OCI-LY1 (cell line): ENCODE measurements at regions not wholly inside any gene's neighbourhood (a gene's known extent, or its start where the extent isn't known, plus 50 kb on each side); places are given as distances from the start of the nearest gene placed in this dataset.
A peak's percentile ranks its signal among the peaks of the same experiment; 100 is the strongest.
"Not testable (repeated sequence)": the region's sequence is repeated elsewhere in the genome, so short reads cannot be mapped to it uniquely, and the experiment has no call there.

Source experiments
- H2AFZ ChIP-seq: fragments of 200-600 bp; sonication (generic), shearing (Covaris generic); 2 replicates; pipeline ENCODE4 v1.6.0; 2014; ENCODE audit warnings: antibody characterized with exemption, mild to moderate bottlenecking, low read length
- H3F3A ChIP-seq: fragments of 200-600 bp; sonication (generic), shearing (Covaris generic); 2 replicates; pipeline ENCODE4 v1.6.0; 2014; ENCODE audit warnings: mild to moderate bottlenecking, antibody characterized with exemption, low read length, moderate library complexity; ENCODE audit not compliant: insufficient read depth
- H3K27ac ChIP-seq: fragments of 200-600 bp; sonication (generic); 2 replicates; pipeline ENCODE4 v1.5.1; 2014; ENCODE audit warnings: low read length, mixed run types, mild to moderate bottlenecking, low read depth; ENCODE audit not compliant: poor library complexity, severe bottlenecking
- H3K27me3 ChIP-seq: fragments of 200-600 bp; sonication (generic); 2 replicates; pipeline ENCODE4 v1.6.0; 2014; ENCODE audit warnings: antibody characterized with exemption, mild to moderate bottlenecking, low read length, moderate library complexity; ENCODE audit not compliant: insufficient read depth
- H3K36me3 ChIP-seq: fragments of 200-600 bp; sonication (generic); 2 replicates; pipeline ENCODE4 v1.6.1; 2014; ENCODE audit warnings: mild to moderate bottlenecking, antibody characterized with exemption, low read length, moderate library complexity, mixed read lengths; ENCODE audit not compliant: insufficient read depth
- H3K4me1 ChIP-seq: fragments of 200-600 bp; sonication (generic); 2 replicates; pipeline ENCODE4 v1.5.1; 2014; ENCODE audit warnings: mild to moderate bottlenecking, low read length, moderate library complexity; ENCODE audit not compliant: insufficient read depth, severe bottlenecking
- H3K4me2 ChIP-seq: fragments of 200-600 bp; sonication (generic), shearing (Covaris generic); 2 replicates; pipeline ENCODE4 v1.6.1; 2014; ENCODE audit warnings: low read length
- H3K4me3 ChIP-seq: fragments of 200-600 bp; sonication (generic); 2 replicates; pipeline ENCODE4 v1.5.1; 2014; ENCODE audit warnings: low read length, low read depth, mild to moderate bottlenecking, mixed read lengths; ENCODE audit not compliant: poor library complexity, severe bottlenecking
- H3K79me2 ChIP-seq: fragments of 200-600 bp; shearing (Covaris generic); 2 replicates; pipeline ENCODE4 v1.6.1; 2016; ENCODE audit warnings: mixed run types, low read length, mixed read lengths; ENCODE audit not compliant: insufficient read depth
- H3K9ac ChIP-seq: fragments of 200-600 bp; sonication (generic), shearing (Covaris generic); 2 replicates; pipeline ENCODE4 v1.6.1; 2014; ENCODE audit warnings: mild to moderate bottlenecking, low read length, mixed read lengths
- H3K9me2 ChIP-seq: fragments of 200-600 bp; sonication (generic), shearing (Covaris generic); 2 replicates; pipeline ENCODE4 v1.6.1; 2014; ENCODE audit warnings: low read depth, mild to moderate bottlenecking, low read length, mixed read lengths
- H3K9me3 ChIP-seq: fragments of 200-600 bp; shearing (Covaris generic); 2 replicates; pipeline ENCODE4 v1.6.1; 2014; ENCODE audit warnings: low read length, mixed read lengths
- H4K20me1 ChIP-seq: fragments of 200-600 bp; sonication (generic), shearing (Covaris generic); 2 replicates; pipeline ENCODE4 v1.6.0; 2016; ENCODE audit warnings: mild to moderate bottlenecking, low read length; ENCODE audit not compliant: insufficient read depth
- EZH2 ChIP-seq: fragments of 200-600 bp; sonication (generic), shearing (Covaris generic); IDR thresholded peaks from 2 replicates; pipeline ENCODE4 v1.8.0; 2017; ENCODE audit warnings: borderline replicate concordance, mixed run types, mild to moderate bottlenecking, antibody characterized with exemption, low read length, moderate library complexity, mixed read lengths
- TF ChIP-seq, protein P1 (sequence below): fragments of 200-600 bp; sonication (generic), shearing (Covaris generic); IDR thresholded peaks from 2 replicates; pipeline ENCODE4 v1.5.1; 2017; ENCODE audit warnings: mild to moderate bottlenecking, antibody characterized with exemption, low read length, moderate library complexity, mixed read lengths

DNA sequence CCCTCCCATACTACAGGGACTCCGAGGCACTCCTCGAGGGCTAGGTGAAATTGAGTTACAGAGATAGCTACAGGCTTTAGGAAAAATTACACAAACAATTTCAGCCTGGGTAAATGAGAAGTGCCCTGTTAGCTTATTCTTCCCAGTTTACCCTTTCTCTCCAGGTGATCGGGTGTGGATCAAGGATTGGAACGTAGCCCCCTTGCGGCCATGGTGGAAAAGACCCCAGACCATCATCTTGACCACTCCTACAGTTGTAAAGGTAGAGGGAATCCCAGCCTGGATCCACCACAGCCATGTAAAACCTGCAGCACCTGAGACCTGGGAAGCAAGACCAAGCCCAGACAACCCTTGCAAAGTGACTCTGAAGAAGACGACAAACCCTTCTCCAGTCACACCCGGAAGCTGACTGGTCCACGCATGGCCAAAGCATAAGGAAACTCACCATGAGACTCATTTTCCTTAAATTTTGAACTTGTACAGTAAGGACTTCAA is 600.6 kb downstream of the UQCRFS1 start:
- H3K27ac ChIP-seq: no peak overlapping the region
- H3K9me2 ChIP-seq: no peaks in the 10 kb centered on the region
- H3K9me3 ChIP-seq: peaks cover 10% of the 10 kb centered on the region
- peaks cover 9% of the 10 kb centered on the region for H3K4me1 ChIP-seq
- H3K36me3 ChIP-seq: peaks cover 15% of the 10 kb centered on the region; the same call in 1 of the 2 replicates
- no peak overlapping the region for H3K9ac ChIP-seq
- H3K79me2 ChIP-seq: no peaks in the 10 kb centered on the region
- no peak for TF ChIP-seq EZH2
- TF ChIP-seq, protein P1, sequence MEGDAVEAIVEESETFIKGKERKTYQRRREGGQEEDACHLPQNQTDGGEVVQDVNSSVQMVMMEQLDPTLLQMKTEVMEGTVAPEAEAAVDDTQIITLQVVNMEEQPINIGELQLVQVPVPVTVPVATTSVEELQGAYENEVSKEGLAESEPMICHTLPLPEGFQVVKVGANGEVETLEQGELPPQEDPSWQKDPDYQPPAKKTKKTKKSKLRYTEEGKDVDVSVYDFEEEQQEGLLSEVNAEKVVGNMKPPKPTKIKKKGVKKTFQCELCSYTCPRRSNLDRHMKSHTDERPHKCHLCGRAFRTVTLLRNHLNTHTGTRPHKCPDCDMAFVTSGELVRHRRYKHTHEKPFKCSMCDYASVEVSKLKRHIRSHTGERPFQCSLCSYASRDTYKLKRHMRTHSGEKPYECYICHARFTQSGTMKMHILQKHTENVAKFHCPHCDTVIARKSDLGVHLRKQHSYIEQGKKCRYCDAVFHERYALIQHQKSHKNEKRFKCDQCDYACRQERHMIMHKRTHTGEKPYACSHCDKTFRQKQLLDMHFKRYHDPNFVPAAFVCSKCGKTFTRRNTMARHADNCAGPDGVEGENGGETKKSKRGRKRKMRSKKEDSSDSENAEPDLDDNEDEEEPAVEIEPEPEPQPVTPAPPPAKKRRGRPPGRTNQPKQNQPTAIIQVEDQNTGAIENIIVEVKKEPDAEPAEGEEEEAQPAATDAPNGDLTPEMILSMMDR: no peak
- no peak overlapping the region for H2AFZ ChIP-seq
- H3K27me3 ChIP-seq: no peaks in the 10 kb centered on the region
- H3F3A ChIP-seq: no peaks in the 10 kb centered on the region
- no peaks in the 10 kb centered on the region for H4K20me1 ChIP-seq
- no peak overlapping the region for H3K4me3 ChIP-seq
- H3K4me2 ChIP-seq: no peak overlapping the region

DNA sequence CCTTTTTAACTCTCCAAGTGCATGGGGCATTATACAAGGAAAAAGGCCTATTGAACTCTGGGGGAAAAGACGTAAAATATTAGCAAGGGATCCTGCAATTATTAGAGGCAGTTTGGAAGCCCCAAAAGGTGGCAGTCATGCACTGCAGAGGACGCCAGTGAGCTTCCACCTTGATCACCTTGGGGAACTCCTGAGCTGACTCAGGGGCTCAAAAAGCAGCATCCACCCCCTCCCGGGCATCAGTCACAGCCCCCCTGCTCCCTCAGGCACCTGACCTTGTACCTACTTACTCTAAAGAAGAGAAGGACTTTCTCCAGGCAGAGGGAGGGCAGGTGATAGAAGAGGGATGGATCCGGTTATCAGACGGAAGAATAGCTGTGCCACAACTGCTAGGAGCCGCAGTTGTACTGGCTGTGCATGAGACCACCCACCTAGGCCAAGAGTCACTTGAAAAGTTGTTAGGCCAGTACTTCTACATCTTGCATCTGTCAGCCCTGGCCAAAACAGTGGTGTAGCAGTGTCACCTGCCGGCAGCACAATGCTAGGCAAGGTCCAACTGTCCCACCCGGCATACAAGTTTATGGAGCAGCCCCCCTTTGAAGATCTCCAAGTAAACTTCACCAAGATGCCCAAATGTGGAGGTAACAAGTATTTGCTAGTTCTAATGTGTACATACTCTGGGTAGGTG is 601.6 kb downstream of the UQCRFS1 start:
- H4K20me1 ChIP-seq, H3K9me2 ChIP-seq, H3K4me1 ChIP-seq, H3F3A ChIP-seq, H3K79me2 ChIP-seq, H3K27me3 ChIP-seq, H3K4me2 ChIP-seq, H2AFZ ChIP-seq, H3K27ac ChIP-seq, H3K4me3 ChIP-seq, H3K9ac ChIP-seq: not testable (repeated sequence)
- H3K36me3 ChIP-seq: peaks cover 24% of the 10 kb centered on the region; the same call in 1 of the 2 replicates
- TF ChIP-seq, protein P1: 0 out of 2 replicates have a peak, but pooled peaks have one; percentile 3
- H3K9me3 ChIP-seq: peaks cover 12% of the 10 kb centered on the region

DNA sequence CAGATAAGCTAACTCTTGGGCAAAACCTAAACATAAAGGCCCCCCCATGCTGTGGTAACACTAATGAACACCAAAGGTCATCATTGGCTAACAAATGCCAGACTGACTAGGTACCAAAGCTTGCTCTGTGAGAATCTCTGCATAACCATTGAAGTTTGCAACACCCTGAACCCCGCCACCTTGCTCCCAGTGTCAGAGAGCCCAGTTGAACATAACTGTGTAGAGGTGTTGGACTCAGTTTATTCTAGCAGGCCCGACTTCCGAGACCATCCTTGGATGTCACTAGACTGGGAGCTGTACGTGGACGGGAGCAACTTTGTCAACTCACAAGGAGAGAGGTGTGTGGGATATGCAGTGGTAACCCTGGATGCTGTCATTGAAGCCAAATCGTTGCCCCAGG is 602.2 kb downstream of the UQCRFS1 start:
- H3K79me2 ChIP-seq: no peaks in the 10 kb centered on the region
- H3K36me3 ChIP-seq: peaks cover 28% of the 10 kb centered on the region; the same call in 1 of the 2 replicates
- H3K9me2 ChIP-seq: no peaks in the 10 kb centered on the region
- no peak overlapping the region for H3K27ac ChIP-seq
- H2AFZ ChIP-seq: no peak overlapping the region
- no peak overlapping the region for H3K9ac ChIP-seq
- H3K4me1 ChIP-seq: peaks cover 9% of the 10 kb centered on the region
- no peak for TF ChIP-seq EZH2
- TF ChIP-seq, protein P1: no peak
- no peaks in the 10 kb centered on the region for H3K27me3 ChIP-seq
- peaks cover 17% of the 10 kb centered on the region for H3K9me3 ChIP-seq
- no peaks in the 10 kb centered on the region for H4K20me1 ChIP-seq
- H3F3A ChIP-seq: no peaks in the 10 kb centered on the region
- H3K4me3 ChIP-seq: no peak overlapping the region
- H3K4me2 ChIP-seq: no peak overlapping the region
